OCI-LY7 (cell line): ENCODE measurements at regions not wholly inside any gene's neighbourhood (a gene's known extent, or its start where the extent isn't known, plus 50 kb on each side); places are given as distances from the start of the nearest gene placed in this dataset.

Experiments
- BruUV-seq: library from RNA; stranded (reverse); fragments of 400-500 nt; replicated peaks from 2 replicates; lab custom pipeline; 2021; lab: Mats Ljungman, UMichigan
- CTCF ChIA-PET: fragments of 300-600 bp; sonication (Branson Sonifier 250); formaldehyde crosslinking; loops from one replicate; lab custom pipeline; 2022; ENCODE audit warnings: antibody characterized with exemption; ENCODE audit not compliant: unreplicated experiment; lab: Charles Lee
- POLR2A ChIA-PET: fragments of 300-600 bp; sonication (Branson Sonifier 250); formaldehyde crosslinking; loops from one replicate; lab custom pipeline; 2022; ENCODE audit warnings: antibody characterized with exemption; lab: Charles Lee
- DNase-seq: peaks from one replicate; pipeline ENCODE4 v3.0.0-alpha.2; 2015; ENCODE audit warnings: low spot score
- H2AFZ ChIP-seq: fragments of 200-600 bp; sonication (generic), shearing (Covaris generic); 2 replicates; pipeline ENCODE4 v1.6.1; 2014; ENCODE audit warnings: mild to moderate bottlenecking, antibody characterized with exemption, low read length, moderate library complexity
- H3K27ac ChIP-seq: fragments of 200-600 bp; sonication (generic); 2 replicates; pipeline ENCODE4 v1.5.1; 2014; ENCODE audit warnings: mixed run types, low read depth, mild to moderate bottlenecking, moderate library complexity, low read length, inconsistent platforms; ENCODE audit not compliant: poor library complexity, severe bottlenecking
- H3K36me3 ChIP-seq: fragments of 200-600 bp; sonication (generic); 2 replicates; pipeline ENCODE4 v1.6.1; 2014; ENCODE audit warnings: mild to moderate bottlenecking, antibody characterized with exemption, low read length, moderate library complexity, mixed read lengths; ENCODE audit not compliant: insufficient read depth
- H3K4me1 ChIP-seq: fragments of 200-600 bp; sonication (generic); 2 replicates; pipeline ENCODE4 v1.5.1; 2014; ENCODE audit warnings: mild to moderate bottlenecking, low read length; ENCODE audit not compliant: insufficient read depth, poor library complexity, severe bottlenecking
- H3K4me2 ChIP-seq: fragments of 200-600 bp; sonication (generic); 2 replicates; pipeline ENCODE4 v1.6.1; 2014; ENCODE audit warnings: mild to moderate bottlenecking, low read length
- H3K4me3 ChIP-seq: fragments of 200-600 bp; sonication (generic); 2 replicates; pipeline ENCODE4 v1.5.1; 2014; ENCODE audit warnings: mild to moderate bottlenecking, low read depth, low read length; ENCODE audit not compliant: poor library complexity, severe bottlenecking
- H3K79me2 ChIP-seq: fragments of 200-600 bp; sonication (generic); 2 replicates; pipeline ENCODE4 v1.6.1; 2016; ENCODE audit warnings: low read depth, mild to moderate bottlenecking, low read length, moderate library complexity, mixed read lengths; ENCODE audit not compliant: insufficient read depth
- H3K9me2 ChIP-seq: fragments of 200-600 bp; sonication (generic); 2 replicates; pipeline ENCODE4 v1.6.1; 2016; ENCODE audit warnings: mild to moderate bottlenecking, low read length, mixed read lengths; ENCODE audit not compliant: insufficient read depth
- H3K9me3 ChIP-seq: fragments of 200-600 bp; sonication (generic); 2 replicates; pipeline ENCODE4 v1.6.1; 2014; ENCODE audit warnings: mild to moderate bottlenecking, mixed run types, low read length, mixed read lengths
- H4K20me1 ChIP-seq: fragments of 200-600 bp; sonication (generic); 2 replicates; pipeline ENCODE4 v1.6.1; 2014; ENCODE audit warnings: mild to moderate bottlenecking, antibody characterized with exemption, low read length, moderate library complexity, mixed read lengths; ENCODE audit not compliant: insufficient read depth
- CTCF ChIP-seq: fragments of 200-600 bp; sonication (generic); conservative IDR thresholded peaks from 2 replicates; pipeline ENCODE4 v1.5.1; 2014; ENCODE audit warnings: mild to moderate bottlenecking, antibody characterized with exemption, low read length, moderate library complexity, mixed read lengths
- EZH2phosphoT487 ChIP-seq: fragments of 200-600 bp; sonication (generic); IDR thresholded peaks from 2 replicates; pipeline ENCODE4 v1.6.1; 2018; ENCODE audit warnings: low read depth, borderline replicate concordance, mild to moderate bottlenecking, mixed run types, antibody characterized with exemption, low read length, moderate library complexity, mixed read lengths
- intact Hi-C: fragments of 100-400 bp; cut with micrococcal nuclease; formaldehyde crosslinking; loops from one replicate; pipeline ENCODE4 v1.10.0; 2022; ENCODE audit not compliant: unreplicated experiment

- Histone ChIP-seq H3K9me2 (no peaks in the 10 kb centered on the region), H3K4me1 (no peaks in the 10 kb centered on the region), H3K9me3 (no peaks in the 10 kb centered on the region), H3K4me2 (no peak overlapping the region), H3K36me3 (no peaks in the 10 kb centered on the region), H2AFZ (no peak overlapping the region), H3K4me3 (no peak overlapping the region), H3K79me2 (no peaks in the 10 kb centered on the region), H3K27ac (no peak overlapping the region), H4K20me1 (no peaks in the 10 kb centered on the region)
- no TSS peak for BruUV-seq
- intact Hi-C loops = no loop called here
- POLR2A ChIA-PET = no interaction called here
- TF ChIP-seq EZH2phosphoT487 = no peak
- TF ChIP-seq CTCF = no peak
- no peak for DNase-seq
- CTCF ChIA-PET = no interaction called here
These were observed 282.4 kb upstream of the HSF2 start for GRCh38 chr6:122116835-122117627.

- intact Hi-C loops = no loop called here
- H2AFZ ChIP-seq = no peak overlapping the region
- BruUV-seq = no TSS peak
- H3K27ac ChIP-seq = no peak overlapping the region
- ChIA-PET POLR2A (interaction anchor here (0.6 kb wide), 1 partner anchor 13 kb away, joined by 3 read pairs; no protein-coding TSS in a partner anchor), CTCF (no interaction called here)
- no peaks in the 10 kb centered on the region for H3K4me1 ChIP-seq
- no peaks in the 10 kb centered on the region for H3K79me2 ChIP-seq
- DNase-seq = no peak
- no peaks in the 10 kb centered on the region for H4K20me1 ChIP-seq
- H3K36me3 ChIP-seq = no peaks in the 10 kb centered on the region
- no peaks in the 10 kb centered on the region for H3K9me2 ChIP-seq
- no peaks in the 10 kb centered on the region for H3K9me3 ChIP-seq
- H3K4me2 ChIP-seq = no peak overlapping the region
- H3K4me3 ChIP-seq = no peak overlapping the region
- TF ChIP-seq CTCF = no peak
- no peak for TF ChIP-seq EZH2phosphoT487
These were observed 280.4 kb upstream of the HSF2 start for GRCh38 chr6:122118945-122119506.

- Histone ChIP-seq H3K79me2 (no peaks in the 10 kb centered on the region), H3K4me2 (no peak overlapping the region), H2AFZ (no peak overlapping the region), H3K27ac (no peak overlapping the region), H3K4me1 (no peaks in the 10 kb centered on the region), H3K36me3 (no peaks in the 10 kb centered on the region), H3K4me3 (no peak overlapping the region), H3K9me2 (no peaks in the 10 kb centered on the region), H3K9me3 (no peaks in the 10 kb centered on the region), H4K20me1 (no peaks in the 10 kb centered on the region)
- no TSS peak for BruUV-seq
- TF ChIP-seq EZH2phosphoT487 (no peak), CTCF (no peak)
- intact Hi-C loops = no loop called here
- ChIA-PET CTCF (no interaction called here), POLR2A (no interaction called here)
- DNase-seq = no peak
These were observed 277.2 kb upstream of the HSF2 start for GRCh38 chr6:122122202-122122601.
